ENCODE measurements at regions not wholly inside any gene's neighbourhood (a gene's known extent, or its start where the extent isn't known, plus 50 kb on each side); places are given as distances from the start of the nearest gene placed in this dataset.
"Not testable (repeated sequence)": the region's sequence is repeated elsewhere in the genome, so short reads cannot be mapped to it uniquely, and the experiment has no call there.

DNA sequence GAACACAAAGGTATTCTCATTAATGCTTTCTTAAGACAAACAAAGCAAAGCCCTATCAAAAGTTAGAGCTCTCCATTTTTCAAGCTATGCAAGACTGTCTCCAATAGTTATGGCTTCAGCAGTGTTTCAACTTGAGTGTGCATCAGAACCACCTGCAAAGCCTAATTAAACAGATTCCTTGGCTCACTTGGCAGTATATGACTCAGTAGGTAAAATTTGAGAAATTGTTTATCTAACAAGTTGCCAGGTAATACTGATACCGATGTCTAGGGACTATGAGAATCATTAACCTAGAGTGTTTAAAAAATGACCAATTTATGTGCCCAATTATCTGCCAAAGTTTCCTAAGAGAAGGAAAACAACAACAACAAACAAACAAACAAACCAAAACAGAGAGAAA lies 60.3 kb upstream of the PARP8 start:
- no peak overlapping the region for H3K14ac ChIP-seq (ENCODE audit: insufficient read depth, low read length)
- H3T11ph ChIP-seq (ENCODE audit: low read length), result no peak overlapping the region
- peaks cover 28 to 36% of the 10 kb centered on the region in 2 experiments for H3K9me3 Mint-ChIP-seq
- no peak overlapping the region for H2BK120ac ChIP-seq (ENCODE audit: low read depth, low read length, poor library complexity, severe bottlenecking)
- H3K9me3 ChIP-seq (ENCODE audit: control insufficient read depth, low read depth, low read length), result no peaks in the 10 kb centered on the region
- no peak overlapping the region for H3K9ac ChIP-seq (ENCODE audit: extremely low read depth, insufficient read length, low read length)
- no peaks in the 10 kb centered on the region for H3K27me3 ChIP-seq (ENCODE audit: insufficient read depth, low read length)
- no peaks in the 10 kb centered on the region for H4K20me1 ChIP-seq (ENCODE audit: control insufficient read depth, insufficient read depth, insufficient read length)
- H2BK12ac ChIP-seq (ENCODE audit: insufficient read length, low read depth, low read length), result no peak overlapping the region
- H3K27ac ChIP-seq (ENCODE audit: insufficient read length, low read depth, low read length), result no peak overlapping the region
- no peak overlapping the region for H3K23ac ChIP-seq (ENCODE audit: insufficient read length, low read depth, low read length)
- no peaks in the 10 kb centered on the region for H3K4me1 ChIP-seq (ENCODE audit: insufficient read depth, low read length)
- H2BK15ac ChIP-seq (ENCODE audit: low read depth, low read length), result no peak overlapping the region
- no peak overlapping the region for H3K18ac ChIP-seq (ENCODE audit: insufficient read length, low read depth, low read length)
- 0 out of 4 replicates have a peak, but pooled peaks cover 0 to 3% of the 10 kb centered on the region in 2 experiments for H3K4me1 Mint-ChIP-seq
- no peak overlapping the region for H2BK5ac ChIP-seq (ENCODE audit: insufficient read length, low read length)
- no peak overlapping the region for H4K8ac ChIP-seq (replicated peaks; ENCODE audit: insufficient read length, low read depth, low read length)
- no peak overlapping the region for H2AK5ac ChIP-seq (ENCODE audit: insufficient read length, low read length)
- no peak overlapping the region for H4K5ac ChIP-seq (ENCODE audit: insufficient read length, low read depth, low read length)
- no peak overlapping the region for H2BK20ac ChIP-seq (ENCODE audit: low read depth, low read length, poor library complexity, severe bottlenecking)
- no peaks in the 10 kb centered on the region for H3K79me1 ChIP-seq (ENCODE audit: insufficient read depth, low read depth, low read length, poor library complexity, severe bottlenecking)
- no peaks in the 10 kb centered on the region for H3K23me2 ChIP-seq (ENCODE audit: insufficient read length, low read depth, low read length, poor library complexity, severe bottlenecking)
- no peak overlapping the region for H4K91ac ChIP-seq (ENCODE audit: insufficient read length, low read depth, low read length)
- no CpG with 5 or more reads among the region's 1 CpG for WGBS (ENCODE audit: extremely low coverage, insufficient read length, low lambda C conversion rate)
- H3K79me2 ChIP-seq (ENCODE audit: insufficient read depth, low read length), result no peaks in the 10 kb centered on the region
- no peak overlapping the region for H3K27ac Mint-ChIP-seq
- peaks cover 8 to 32% (median 15%) of the 10 kb centered on the region in 3 experiments for H3K36me3 Mint-ChIP-seq (ENCODE audit: insufficient read depth in 1 of 3, low read depth in 3 of 3)
- DNase-seq, result no peak
- no peak overlapping the region for H2AFZ ChIP-seq (ENCODE audit: low read length)
- TF ChIP-seq, protein P1, sequence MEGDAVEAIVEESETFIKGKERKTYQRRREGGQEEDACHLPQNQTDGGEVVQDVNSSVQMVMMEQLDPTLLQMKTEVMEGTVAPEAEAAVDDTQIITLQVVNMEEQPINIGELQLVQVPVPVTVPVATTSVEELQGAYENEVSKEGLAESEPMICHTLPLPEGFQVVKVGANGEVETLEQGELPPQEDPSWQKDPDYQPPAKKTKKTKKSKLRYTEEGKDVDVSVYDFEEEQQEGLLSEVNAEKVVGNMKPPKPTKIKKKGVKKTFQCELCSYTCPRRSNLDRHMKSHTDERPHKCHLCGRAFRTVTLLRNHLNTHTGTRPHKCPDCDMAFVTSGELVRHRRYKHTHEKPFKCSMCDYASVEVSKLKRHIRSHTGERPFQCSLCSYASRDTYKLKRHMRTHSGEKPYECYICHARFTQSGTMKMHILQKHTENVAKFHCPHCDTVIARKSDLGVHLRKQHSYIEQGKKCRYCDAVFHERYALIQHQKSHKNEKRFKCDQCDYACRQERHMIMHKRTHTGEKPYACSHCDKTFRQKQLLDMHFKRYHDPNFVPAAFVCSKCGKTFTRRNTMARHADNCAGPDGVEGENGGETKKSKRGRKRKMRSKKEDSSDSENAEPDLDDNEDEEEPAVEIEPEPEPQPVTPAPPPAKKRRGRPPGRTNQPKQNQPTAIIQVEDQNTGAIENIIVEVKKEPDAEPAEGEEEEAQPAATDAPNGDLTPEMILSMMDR (conservative IDR thresholded peaks at IDR 0.05), result no peak
- no peak overlapping the region for H3K4me2 ChIP-seq (ENCODE audit: insufficient read depth, insufficient read length, low read length)
- H3K4ac ChIP-seq (ENCODE audit: low read depth, low read length), result no peak overlapping the region
- H3K4me3 Mint-ChIP-seq, result no peak overlapping the region
- no peak overlapping the region for H3K56ac ChIP-seq (ENCODE audit: insufficient read length, low read depth, low read length)
- no peaks in the 10 kb centered on the region for H3K27me3 Mint-ChIP-seq (ENCODE audit: low read depth)

DNA sequence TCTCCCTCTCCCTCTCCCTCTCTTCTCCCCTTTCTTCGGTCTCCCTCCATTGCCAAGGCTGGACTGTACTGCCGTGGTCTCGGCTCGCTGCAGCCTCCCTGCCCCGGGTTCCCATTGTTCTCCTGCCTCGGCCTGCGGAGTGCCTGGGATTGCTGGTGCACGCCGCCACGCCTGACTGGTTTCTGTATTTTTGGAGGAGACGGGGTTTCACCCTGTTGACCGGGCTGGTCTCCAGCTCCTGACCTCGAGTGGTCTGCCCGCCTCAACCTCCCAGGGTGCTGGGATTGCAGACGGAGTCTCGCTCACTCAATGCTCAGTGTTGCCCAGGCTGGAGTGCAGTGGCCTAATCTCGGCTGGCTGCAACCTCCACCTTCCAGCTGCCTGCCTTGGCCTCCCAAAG lies 59.0 kb upstream of the PARP8 start:
- DNase-seq; H3K79me1 ChIP-seq (ENCODE audit: insufficient read depth, low read depth, low read length, poor library complexity, severe bottlenecking); H4K5ac ChIP-seq (ENCODE audit: insufficient read length, low read depth, low read length); H3K4me1 Mint-ChIP-seq; H2AK5ac ChIP-seq (ENCODE audit: insufficient read length, low read length); H2BK20ac ChIP-seq (ENCODE audit: low read depth, low read length, poor library complexity, severe bottlenecking); H3K27me3 ChIP-seq (ENCODE audit: insufficient read depth, low read length); H3K27ac Mint-ChIP-seq; H2BK12ac ChIP-seq (ENCODE audit: insufficient read length, low read depth, low read length); H3K9me3 ChIP-seq (ENCODE audit: control insufficient read depth, low read depth, low read length); H3K56ac ChIP-seq (ENCODE audit: insufficient read length, low read depth, low read length); H3K27me3 Mint-ChIP-seq (ENCODE audit: low read depth); H3K14ac ChIP-seq (ENCODE audit: insufficient read depth, low read length); H4K20me1 ChIP-seq (ENCODE audit: control insufficient read depth, insufficient read depth, insufficient read length); H3K27ac ChIP-seq (ENCODE audit: insufficient read length, low read depth, low read length); H2BK15ac ChIP-seq (ENCODE audit: low read depth, low read length); H3K23ac ChIP-seq (ENCODE audit: insufficient read length, low read depth, low read length); H2BK120ac ChIP-seq (ENCODE audit: low read depth, low read length, poor library complexity, severe bottlenecking); H2BK5ac ChIP-seq (ENCODE audit: insufficient read length, low read length); H3K9ac ChIP-seq (ENCODE audit: extremely low read depth, insufficient read length, low read length); H3T11ph ChIP-seq (ENCODE audit: low read length); H3K4me1 ChIP-seq (ENCODE audit: insufficient read depth, low read length); H3K4me3 Mint-ChIP-seq; H3K18ac ChIP-seq (ENCODE audit: insufficient read length, low read depth, low read length); H3K4me2 ChIP-seq (ENCODE audit: insufficient read depth, insufficient read length, low read length); H3K4ac ChIP-seq (ENCODE audit: low read depth, low read length); H2AFZ ChIP-seq (ENCODE audit: low read length); H4K91ac ChIP-seq (ENCODE audit: insufficient read length, low read depth, low read length); H4K8ac ChIP-seq (replicated peaks; ENCODE audit: insufficient read length, low read depth, low read length); H3K79me2 ChIP-seq (ENCODE audit: insufficient read depth, low read length); H3K23me2 ChIP-seq (ENCODE audit: insufficient read length, low read depth, low read length, poor library complexity, severe bottlenecking): not testable (repeated sequence)
- no CpG with 5 or more reads among the region's 17 CpGs for WGBS (ENCODE audit: extremely low coverage, insufficient read length, low lambda C conversion rate)
- H3K36me3 Mint-ChIP-seq (ENCODE audit: insufficient read depth in 1 of 3, low read depth in 3 of 3), result peaks cover 3 to 25% (median 11%) of the 10 kb centered on the region in 3 experiments; a peak in 5 of 7 replicates
- peaks cover 22 to 26% of the 10 kb centered on the region in 2 experiments for H3K9me3 Mint-ChIP-seq
